ACHN (cell line): ENCODE measurements at regions not wholly inside any gene's neighbourhood (a gene's known extent, or its start where the extent isn't known, plus 50 kb on each side); places are given as distances from the start of the nearest gene placed in this dataset.
A peak's percentile ranks its signal among the peaks of the same experiment; 100 is the strongest.

Experiments used
- DNase-seq: peaks from one replicate; pipeline ENCODE4 v3.0.0-alpha.2; 2015
- in situ Hi-C: cut with HindIII; loops from 2 replicates; pipeline ENCODE4 v1.10.0; 2017; ENCODE audit warnings: low sequenced_read_pairs, low pct_ligation_motif_present, low pct_unique_long_range_greater_than_20kb

DNA sequence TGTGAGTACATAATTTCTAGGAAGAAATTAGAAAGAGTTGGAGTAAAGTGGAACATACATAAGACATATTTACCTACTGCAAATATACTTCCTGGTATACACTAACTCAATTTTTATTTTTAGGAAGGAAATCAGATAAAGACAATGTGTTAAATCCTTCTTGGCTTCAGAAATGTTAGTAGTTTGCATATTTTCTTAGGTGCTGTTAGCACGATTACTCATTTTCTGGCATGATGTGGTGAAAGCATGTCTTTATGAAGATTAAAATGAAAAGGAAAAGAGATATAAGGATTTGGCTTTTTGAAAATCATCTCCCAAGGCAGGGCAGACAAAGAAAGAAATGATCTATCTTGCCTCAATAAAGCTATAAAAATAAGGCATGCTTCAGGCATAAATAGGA is 287.6 kb upstream of the E2F7 start:
- no peak for DNase-seq
- in situ Hi-C loops: no loop called here

DNA sequence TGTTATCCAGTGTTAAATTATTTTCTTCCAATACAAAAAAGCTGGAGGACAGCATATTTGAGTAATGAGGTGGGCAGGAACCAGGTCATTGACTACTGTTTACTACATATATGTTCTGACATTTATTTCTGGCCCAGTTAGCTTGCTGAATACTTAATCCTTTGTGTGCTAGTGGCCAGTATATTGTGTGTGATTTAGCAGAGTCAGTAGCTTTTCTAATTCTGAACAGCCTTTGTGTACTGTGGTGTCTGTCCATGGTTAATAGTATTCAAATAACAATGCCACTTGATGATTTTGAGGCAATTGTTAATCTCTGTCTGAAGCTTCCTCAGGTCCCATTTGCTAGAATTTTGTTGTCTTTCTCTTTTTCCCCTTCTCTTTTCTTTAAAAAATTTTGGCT is 286.5 kb upstream of the E2F7 start:
- DNase-seq: no peak
- in situ Hi-C loops: no loop called here

- in situ Hi-C loops: no loop called here
These were observed 284.5 kb upstream of the E2F7 start for GRCh38 chr12:77349689-77350370.

DNA sequence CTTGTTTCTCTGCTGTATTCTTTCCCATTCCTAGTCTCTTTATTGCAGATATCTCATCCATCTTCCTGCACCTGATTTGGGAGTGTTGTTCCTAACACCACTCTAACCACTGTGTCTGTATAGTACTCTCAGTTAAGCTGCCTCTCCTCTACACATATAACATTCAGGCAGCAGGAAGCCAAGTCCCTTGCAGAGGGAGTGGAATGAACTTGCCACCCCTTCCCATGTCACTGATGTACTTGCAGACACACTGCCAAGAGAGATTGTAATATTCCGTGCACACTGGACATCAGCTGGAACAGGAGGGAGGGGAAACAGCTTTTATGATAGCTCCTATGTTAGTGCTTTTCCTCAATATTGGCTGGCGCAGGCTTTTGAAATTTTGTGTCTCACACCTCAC is 281.6 kb upstream of the E2F7 start:
- no peak for DNase-seq
- in situ Hi-C loops: no loop called here

More at GRCh38 chr12:77349689-77350370, 284.5 kb upstream of the E2F7 start:
- no peak for DNase-seq

- DNase-seq: no peak
- in situ Hi-C loops: no loop called here
These were observed 280.0 kb upstream of the E2F7 start for GRCh38 chr12:77345336-77345735.

DNA sequence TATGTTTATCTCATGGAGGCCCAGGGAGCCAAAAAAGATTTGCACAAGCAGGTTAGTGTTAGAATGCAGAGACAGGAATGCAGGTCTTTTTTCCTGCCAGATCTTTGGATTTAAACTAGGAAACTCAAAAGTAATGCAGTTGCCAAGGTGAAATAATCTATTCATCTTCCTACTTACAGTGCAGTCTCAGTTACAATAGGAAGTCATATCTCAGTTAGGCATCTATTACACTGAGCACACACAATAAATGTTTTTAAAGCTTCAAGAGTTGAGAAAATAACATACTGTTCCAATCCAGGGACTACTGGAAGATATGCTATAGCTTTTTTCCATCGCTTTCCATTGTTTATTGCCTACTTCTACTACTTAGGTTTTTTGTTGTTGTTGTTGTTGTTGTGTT is 279.3 kb upstream of the E2F7 start:
- in situ Hi-C loops: no loop called here

DNA sequence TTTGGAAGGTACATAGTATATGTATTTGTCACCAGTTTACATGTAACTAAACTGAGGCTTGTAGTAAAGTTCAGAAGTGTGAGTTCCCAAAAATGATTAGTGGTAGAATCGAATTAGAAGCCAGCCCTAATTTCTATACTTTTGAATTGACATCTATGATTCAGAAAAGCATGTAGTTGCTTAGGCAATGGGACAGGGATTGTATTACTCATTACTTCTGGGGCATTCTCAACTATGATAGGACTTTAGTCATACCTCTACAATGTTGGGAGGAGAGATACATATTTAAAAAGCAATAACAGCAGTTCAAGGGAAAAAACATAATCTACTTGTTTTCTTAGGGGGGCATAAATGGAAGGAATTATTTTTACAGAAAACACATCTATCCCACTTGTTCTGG is 277.9 kb upstream of the E2F7 start:
- in situ Hi-C loops: no loop called here
- no peak for DNase-seq

More for the DNA sequence above, 279.3 kb upstream of the E2F7 start:
- DNase-seq: no peak

- DNase-seq: no peak
- in situ Hi-C loops: no loop called here
These were observed 276.9 kb upstream of the E2F7 start for GRCh38 chr12:77342253-77342652.

DNA sequence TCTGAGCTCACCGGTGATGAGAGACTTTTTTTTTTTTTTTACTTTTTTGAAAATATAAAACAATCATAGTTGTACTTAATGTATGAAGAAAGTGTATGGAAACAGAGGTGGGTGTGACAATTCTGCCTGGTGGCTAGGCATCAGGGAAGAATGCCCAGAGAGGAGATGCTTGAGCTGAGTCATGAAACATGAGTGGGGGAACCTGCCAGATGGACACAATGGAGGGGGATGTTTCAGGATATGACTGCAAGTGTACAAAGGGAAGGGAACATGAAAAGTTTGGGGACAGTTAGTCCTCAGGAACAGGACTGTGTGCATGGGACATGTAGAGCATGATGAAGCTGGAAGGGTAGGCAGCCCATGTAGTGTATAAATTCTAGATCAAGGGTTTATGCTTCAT is 274.2 kb upstream of the E2F7 start:
- DNase-seq: no peak
- in situ Hi-C loops: no loop called here

DNA sequence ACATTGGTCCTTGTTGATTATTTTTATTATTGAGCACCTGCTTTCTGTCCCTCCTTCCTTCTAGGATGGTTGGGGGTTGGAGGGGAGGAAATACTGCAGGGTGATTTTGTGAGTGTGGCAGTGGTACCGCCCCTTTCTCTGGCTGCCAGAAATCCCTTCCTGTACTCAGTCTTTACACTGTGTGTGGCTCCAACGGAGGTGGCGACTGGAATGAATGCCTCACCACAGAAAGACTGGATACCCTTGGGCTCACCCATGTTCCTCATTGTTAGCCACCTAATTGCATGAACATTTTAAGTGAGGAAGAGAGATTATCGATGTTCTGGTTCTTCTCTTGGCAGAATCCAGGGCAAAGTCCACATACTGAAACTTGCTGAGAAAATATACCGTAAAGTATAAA is 272.0 kb upstream of the E2F7 start:
- DNase-seq: no peak
- in situ Hi-C loops: no loop called here

DNA sequence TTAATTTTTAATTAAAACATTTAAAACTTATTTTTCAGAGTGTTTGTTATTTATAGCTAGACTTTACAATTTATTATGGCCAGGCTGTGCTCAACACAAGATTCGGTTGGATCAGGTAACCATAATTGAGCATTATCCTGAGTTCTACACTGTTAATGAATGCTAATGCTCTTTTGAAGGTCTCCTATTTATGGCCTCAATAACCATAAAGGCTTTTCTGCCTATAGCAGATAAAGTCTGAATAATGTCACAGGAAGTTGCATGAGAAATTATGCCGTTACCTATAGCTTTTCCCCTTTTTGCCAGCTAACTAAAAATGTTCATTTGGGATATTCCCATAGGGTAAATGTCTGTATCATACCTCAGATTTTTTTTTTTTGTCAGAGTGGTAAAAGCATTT is 269.4 kb upstream of the E2F7 start:
- in situ Hi-C loops: no loop called here
- no peak for DNase-seq

- DNase-seq: no peak
- in situ Hi-C loops: no loop called here
These were observed 263.0 kb upstream of the E2F7 start for GRCh38 chr12:77328326-77328725.

GRCh38 chr12:77325511-77326236 is 260.3 kb upstream of the E2F7 start:
- no peak for DNase-seq

GRCh38 chr12:77324763-77325468 is 259.5 kb upstream of the E2F7 start:
- peak; percentile 84 for DNase-seq
- in situ Hi-C loops: no loop called here

More at GRCh38 chr12:77325511-77326236, 260.3 kb upstream of the E2F7 start:
- in situ Hi-C loops: no loop called here

- in situ Hi-C loops: no loop called here
- no peak for DNase-seq
These were observed 259.0 kb upstream of the E2F7 start for GRCh38 chr12:77324416-77324762.

DNA sequence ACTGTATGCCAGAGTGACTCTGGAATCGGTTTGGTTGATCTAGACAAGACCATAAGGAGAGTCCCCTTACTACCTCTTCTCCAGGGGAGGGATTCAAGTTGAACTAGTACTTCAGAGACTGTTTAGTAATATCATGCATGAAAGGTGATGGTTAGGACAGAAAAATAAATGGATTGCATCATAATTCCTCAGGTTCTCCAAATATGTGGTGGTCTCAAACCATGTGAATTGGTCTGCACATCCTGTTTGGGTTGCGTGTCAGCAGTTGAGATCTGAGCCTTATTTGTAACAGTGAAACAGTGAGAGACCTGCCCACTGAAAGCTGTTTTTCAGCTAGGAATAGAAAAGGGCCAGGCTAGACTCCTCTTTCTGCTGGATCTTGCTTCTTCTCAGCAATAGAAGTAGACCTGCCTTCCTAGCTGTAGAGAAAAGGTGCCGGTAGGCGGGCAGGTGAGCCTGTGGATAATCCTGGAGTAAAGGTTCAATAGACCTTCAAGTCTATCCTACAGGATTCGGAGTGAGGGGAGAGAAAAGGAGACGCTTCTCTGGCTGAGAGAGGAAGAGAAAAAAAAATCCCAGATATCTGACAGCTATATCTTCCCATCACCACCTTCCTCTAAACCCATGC is 258.5 kb upstream of the E2F7 start:
- in situ Hi-C loops: no loop called here

GRCh38 chr12:77319166-77319565 is 253.8 kb upstream of the E2F7 start:
- in situ Hi-C loops: no loop called here
- DNase-seq: no peak

More for the DNA sequence above, 258.5 kb upstream of the E2F7 start:
- DNase-seq: no peak

DNA sequence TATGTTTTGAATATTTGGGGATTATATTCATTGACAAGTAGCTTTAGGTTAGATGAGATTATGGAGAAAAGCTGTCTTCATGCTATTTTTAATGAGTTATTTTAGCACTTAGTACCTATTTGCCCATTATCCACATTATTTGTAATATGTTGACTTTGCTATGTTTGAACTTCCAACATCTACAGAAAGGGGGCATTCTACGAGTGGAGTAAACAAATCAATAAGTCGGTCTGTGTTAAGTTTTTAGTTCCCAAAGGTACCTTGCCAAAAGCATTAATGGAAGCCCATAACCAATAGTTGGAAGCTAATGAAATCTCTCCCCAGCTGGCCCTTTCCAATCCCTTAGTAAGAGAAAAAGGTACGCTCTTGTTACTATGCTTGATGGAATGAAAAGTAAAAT is 250.0 kb upstream of the E2F7 start:
- DNase-seq: no peak
- in situ Hi-C loops: no loop called here

- in situ Hi-C loops: no loop called here
- DNase-seq: no peak
These were observed 249.1 kb upstream of the E2F7 start for GRCh38 chr12:77314378-77315052.
